Panc1 (cell line): ENCODE measurements at regions not wholly inside any gene's neighbourhood (a gene's known extent, or its start where the extent isn't known, plus 50 kb on each side); places are given as distances from the start of the nearest gene placed in this dataset.

ENCODE experiments used
- POLR2AphosphoS5 ChIP-seq: IDR thresholded peaks from 2 replicates; pipeline ENCODE4 v1.6.1; 2012; ENCODE audit warnings: mild to moderate bottlenecking, low read depth, low read length, moderate library complexity
- SIN3A ChIP-seq: IDR thresholded peaks from 2 replicates; pipeline ENCODE4 v1.6.1; 2012; ENCODE audit warnings: low read depth, mild to moderate bottlenecking, low read length, moderate library complexity, borderline replicate concordance; ENCODE audit not compliant: insufficient read depth
- TF ChIP-seq, protein P1 (sequence below): fragments of 450-650 bp; IDR thresholded peaks from 2 replicates; pipeline ENCODE4 v1.5.1; 2017; ENCODE audit warnings: mild to moderate bottlenecking
- TF ChIP-seq, protein P2 (sequence below), 2 experiments: IDR thresholded peaks; 2 replicates each; pipeline ENCODE4 v1.6.1; 2011 to 2012; ENCODE audit warnings: low read depth in 2 of 2, control low read depth in 1 of 2, low read length in 1 of 2, mild to moderate bottlenecking in 1 of 2, moderate library complexity in 1 of 2; ENCODE audit not compliant: insufficient read depth in 1 of 2

GRCh38 chr17:34098699-34099098 lies 156.4 kb upstream of the CCL2 start:
- TF ChIP-seq, protein P1, sequence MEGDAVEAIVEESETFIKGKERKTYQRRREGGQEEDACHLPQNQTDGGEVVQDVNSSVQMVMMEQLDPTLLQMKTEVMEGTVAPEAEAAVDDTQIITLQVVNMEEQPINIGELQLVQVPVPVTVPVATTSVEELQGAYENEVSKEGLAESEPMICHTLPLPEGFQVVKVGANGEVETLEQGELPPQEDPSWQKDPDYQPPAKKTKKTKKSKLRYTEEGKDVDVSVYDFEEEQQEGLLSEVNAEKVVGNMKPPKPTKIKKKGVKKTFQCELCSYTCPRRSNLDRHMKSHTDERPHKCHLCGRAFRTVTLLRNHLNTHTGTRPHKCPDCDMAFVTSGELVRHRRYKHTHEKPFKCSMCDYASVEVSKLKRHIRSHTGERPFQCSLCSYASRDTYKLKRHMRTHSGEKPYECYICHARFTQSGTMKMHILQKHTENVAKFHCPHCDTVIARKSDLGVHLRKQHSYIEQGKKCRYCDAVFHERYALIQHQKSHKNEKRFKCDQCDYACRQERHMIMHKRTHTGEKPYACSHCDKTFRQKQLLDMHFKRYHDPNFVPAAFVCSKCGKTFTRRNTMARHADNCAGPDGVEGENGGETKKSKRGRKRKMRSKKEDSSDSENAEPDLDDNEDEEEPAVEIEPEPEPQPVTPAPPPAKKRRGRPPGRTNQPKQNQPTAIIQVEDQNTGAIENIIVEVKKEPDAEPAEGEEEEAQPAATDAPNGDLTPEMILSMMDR = no peak
- TF ChIP-seq POLR2AphosphoS5 (no peak), SIN3A (no peak)
- TF ChIP-seq, protein P2, sequence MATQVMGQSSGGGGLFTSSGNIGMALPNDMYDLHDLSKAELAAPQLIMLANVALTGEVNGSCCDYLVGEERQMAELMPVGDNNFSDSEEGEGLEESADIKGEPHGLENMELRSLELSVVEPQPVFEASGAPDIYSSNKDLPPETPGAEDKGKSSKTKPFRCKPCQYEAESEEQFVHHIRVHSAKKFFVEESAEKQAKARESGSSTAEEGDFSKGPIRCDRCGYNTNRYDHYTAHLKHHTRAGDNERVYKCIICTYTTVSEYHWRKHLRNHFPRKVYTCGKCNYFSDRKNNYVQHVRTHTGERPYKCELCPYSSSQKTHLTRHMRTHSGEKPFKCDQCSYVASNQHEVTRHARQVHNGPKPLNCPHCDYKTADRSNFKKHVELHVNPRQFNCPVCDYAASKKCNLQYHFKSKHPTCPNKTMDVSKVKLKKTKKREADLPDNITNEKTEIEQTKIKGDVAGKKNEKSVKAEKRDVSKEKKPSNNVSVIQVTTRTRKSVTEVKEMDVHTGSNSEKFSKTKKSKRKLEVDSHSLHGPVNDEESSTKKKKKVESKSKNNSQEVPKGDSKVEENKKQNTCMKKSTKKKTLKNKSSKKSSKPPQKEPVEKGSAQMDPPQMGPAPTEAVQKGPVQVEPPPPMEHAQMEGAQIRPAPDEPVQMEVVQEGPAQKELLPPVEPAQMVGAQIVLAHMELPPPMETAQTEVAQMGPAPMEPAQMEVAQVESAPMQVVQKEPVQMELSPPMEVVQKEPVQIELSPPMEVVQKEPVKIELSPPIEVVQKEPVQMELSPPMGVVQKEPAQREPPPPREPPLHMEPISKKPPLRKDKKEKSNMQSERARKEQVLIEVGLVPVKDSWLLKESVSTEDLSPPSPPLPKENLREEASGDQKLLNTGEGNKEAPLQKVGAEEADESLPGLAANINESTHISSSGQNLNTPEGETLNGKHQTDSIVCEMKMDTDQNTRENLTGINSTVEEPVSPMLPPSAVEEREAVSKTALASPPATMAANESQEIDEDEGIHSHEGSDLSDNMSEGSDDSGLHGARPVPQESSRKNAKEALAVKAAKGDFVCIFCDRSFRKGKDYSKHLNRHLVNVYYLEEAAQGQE (IDR thresholded peaks at IDR 0.05; ENCODE audit: insufficient read depth in 1 of 2, low read depth in 2 of 2, low read length in 1 of 2) = no peak
